Muscle of leg (tissue), 3 donors: ENCODE measurements at regions not wholly inside any gene's neighbourhood (a gene's known extent, or its start where the extent isn't known, plus 50 kb on each side); places are given as distances from the start of the nearest gene placed in this dataset.
A peak's percentile ranks its signal among the peaks of the same experiment; 100 is the strongest.

Experiments
- DNase-seq: peaks from one replicate; pipeline ENCODE4 v3.0.0; 2013
- H3K27ac ChIP-seq: one replicate; pipeline ENCODE4 v1.5.1; 2013; ENCODE audit warnings: mild to moderate bottlenecking, low read length, control low read depth
- H3K27me3 ChIP-seq: one replicate; pipeline ENCODE4 v1.6.1; 2013; ENCODE audit warnings: low read length; ENCODE audit not compliant: control insufficient read depth, insufficient read depth
- H3K36me3 ChIP-seq: one replicate; pipeline ENCODE4 v1.6.1; 2013; ENCODE audit warnings: low read length; ENCODE audit not compliant: control insufficient read depth, insufficient read depth
- H3K4me1 ChIP-seq: one replicate; pipeline ENCODE4 v1.6.1; 2013; ENCODE audit warnings: low read length; ENCODE audit not compliant: control insufficient read depth, insufficient read depth
- H3K4me3 ChIP-seq: one replicate; pipeline ENCODE4 v1.5.1; 2013; ENCODE audit warnings: low read length, control low read depth
- H3K9me3 ChIP-seq: replicated peaks from 2 replicates; pipeline ENCODE4 v1.6.1; 2013; ENCODE audit warnings: low read depth, low read length; ENCODE audit not compliant: control insufficient read depth
- WGBS: methylation state at CpG from one replicate; pipeline ENCODE4 v1.1.5; 2013; ENCODE audit warnings: missing lambda C conversion rate; ENCODE audit not compliant: insufficient coverage; 5-methylcytosine and 5-hydroxymethylcytosine counted together

DNA sequence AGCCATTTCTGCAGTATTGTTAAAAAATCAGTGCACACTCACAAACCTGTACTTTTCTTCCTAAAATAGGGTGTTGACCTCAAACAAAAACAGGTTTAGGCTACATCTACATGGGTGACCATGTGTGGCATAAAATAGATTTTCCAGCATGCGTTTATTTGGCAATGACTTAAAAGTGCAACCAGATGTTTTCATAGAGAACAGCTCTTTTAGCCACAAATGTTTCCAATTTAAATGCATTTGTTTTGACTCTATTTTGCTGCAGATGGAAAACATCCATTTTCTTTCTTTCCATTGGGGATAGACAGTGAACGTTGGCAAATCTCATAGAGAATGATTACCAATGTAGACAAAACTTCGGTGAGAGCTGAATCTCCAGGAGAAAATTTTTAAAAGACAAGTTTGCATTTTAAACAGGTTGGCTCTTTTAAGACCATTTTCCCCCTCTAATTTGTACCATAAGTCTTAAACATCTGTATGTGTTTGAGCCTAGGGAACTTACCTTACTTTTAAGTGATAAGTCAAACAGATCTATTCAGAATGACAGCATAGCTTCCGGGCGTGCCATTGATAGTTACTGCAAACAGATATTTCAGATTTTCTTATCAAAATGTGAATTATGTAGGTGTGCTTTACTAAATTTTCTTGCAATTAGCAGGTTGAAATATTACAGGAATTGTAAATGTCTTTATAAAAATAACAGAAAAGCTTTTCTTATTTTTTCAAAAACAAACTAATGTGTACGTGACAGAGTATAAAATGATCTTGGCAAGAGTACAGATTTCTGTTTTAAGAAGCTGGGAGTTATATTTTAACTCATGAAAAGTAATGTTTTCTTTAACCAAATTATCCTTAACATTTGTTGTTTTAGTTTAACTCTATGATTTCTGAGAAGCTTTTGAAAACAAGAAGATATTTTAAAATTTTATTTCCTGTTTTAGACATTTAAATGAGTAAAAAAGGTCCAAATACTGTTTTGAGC, 144.9 kb downstream of the HGF start:
- no peaks in the 10 kb centered on the region for H3K27me3 ChIP-seq
- peak; percentile 84 for DNase-seq
- no peaks in the 10 kb centered on the region for H3K4me1 ChIP-seq
- H3K27ac ChIP-seq: no peak overlapping the region
- H3K36me3 ChIP-seq: no peaks in the 10 kb centered on the region
- WGBS: no CpG with 5 or more reads among the region's 6 CpGs
- H3K9me3 ChIP-seq: no peaks in the 10 kb centered on the region
- no peak overlapping the region for H3K4me3 ChIP-seq

DNA sequence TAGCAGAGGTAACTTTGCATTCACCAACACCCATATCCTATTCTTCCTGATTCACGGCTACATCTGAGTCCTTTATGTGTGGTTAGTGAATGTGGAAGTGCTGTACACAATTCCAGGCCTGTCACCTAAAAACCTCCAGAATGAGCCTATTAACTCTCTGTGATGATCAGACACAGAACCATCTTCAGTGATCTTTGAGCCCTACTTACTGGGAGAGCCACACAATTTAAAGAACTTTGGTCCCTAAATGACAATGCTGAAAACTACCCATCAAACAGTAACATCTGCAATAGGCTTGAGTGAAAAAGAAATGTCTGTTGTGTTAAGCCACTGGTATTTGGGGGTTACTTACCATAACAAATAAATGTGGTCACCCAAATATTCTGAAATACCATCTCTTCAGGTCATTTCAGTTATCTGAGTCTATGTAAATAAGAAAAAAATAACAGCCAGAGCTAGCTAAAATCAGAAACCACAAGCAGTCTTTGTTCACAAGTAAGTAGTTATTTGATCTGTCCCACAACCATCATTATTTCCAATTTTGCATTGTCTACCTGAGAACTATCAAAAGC, 145.7 kb downstream of the HGF start:
- no peak overlapping the region for H3K4me3 ChIP-seq
- no peaks in the 10 kb centered on the region for H3K36me3 ChIP-seq
- no peak overlapping the region for H3K27ac ChIP-seq
- no peaks in the 10 kb centered on the region for H3K27me3 ChIP-seq
- no CpG with 5 or more reads among the region's 1 CpG for WGBS
- H3K9me3 ChIP-seq: no peaks in the 10 kb centered on the region
- no peak for DNase-seq
- H3K4me1 ChIP-seq: no peaks in the 10 kb centered on the region

DNA sequence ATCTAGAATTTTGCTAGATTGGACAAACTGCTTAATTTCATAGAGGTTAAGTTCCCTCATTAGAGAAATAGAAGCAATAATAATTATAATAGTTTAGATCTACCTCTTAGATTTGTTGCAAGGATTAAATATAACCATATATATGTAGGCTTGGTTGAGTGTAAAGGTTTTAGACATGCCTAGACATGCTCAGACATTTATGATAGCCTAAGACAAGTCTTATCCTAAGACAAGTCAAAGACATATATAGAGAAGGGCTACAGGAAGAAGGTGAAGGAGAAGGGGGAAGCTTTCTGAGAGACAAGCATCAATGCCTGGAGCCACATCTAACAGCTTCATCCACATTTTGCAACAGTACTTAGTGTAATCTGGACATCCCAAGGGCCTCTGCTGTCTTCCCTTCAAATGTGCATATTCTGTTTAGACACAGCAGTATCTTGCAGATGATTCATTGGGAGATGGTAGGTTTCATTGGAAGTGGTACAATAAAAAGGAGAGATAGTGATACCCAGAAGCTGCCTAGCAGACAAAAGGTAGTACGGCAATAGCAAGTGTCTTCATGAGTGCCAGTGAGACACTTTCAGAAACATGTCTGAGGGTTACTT, 146.5 kb downstream of the HGF start:
- H3K4me3 ChIP-seq: no peak overlapping the region
- 100% methylated on average over 1 of the region's 1 CpG for WGBS
- DNase-seq: no peak
- H3K27ac ChIP-seq: no peak overlapping the region
- H3K4me1 ChIP-seq: no peaks in the 10 kb centered on the region
- no peaks in the 10 kb centered on the region for H3K36me3 ChIP-seq
- H3K9me3 ChIP-seq: no peaks in the 10 kb centered on the region
- no peaks in the 10 kb centered on the region for H3K27me3 ChIP-seq

DNA sequence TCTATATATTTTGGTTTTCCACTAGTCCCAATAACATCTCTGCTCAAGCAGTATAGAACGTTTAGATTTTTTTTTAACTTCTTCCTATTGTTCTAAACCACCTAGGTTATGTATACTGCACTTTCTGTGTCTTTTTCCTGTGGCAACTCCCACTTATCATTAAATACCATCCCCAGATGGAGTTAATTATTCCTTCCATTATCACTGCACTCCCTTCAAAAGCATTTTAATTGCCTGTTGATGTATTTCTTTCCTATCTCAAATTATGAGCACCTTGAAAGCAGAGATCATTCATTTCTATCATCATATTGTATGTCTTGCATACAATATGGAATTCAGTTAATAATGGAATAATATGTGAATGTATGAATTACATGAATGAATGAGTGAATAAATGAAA, 148.0 kb downstream of the HGF start:
- WGBS: no CpG with 5 or more reads among the region's 1 CpG
- no peak overlapping the region for H3K4me3 ChIP-seq
- no peaks in the 10 kb centered on the region for H3K4me1 ChIP-seq
- DNase-seq: no peak
- no peaks in the 10 kb centered on the region for H3K36me3 ChIP-seq
- H3K27me3 ChIP-seq: no peaks in the 10 kb centered on the region
- no peak overlapping the region for H3K27ac ChIP-seq
- H3K9me3 ChIP-seq: no peaks in the 10 kb centered on the region

DNA sequence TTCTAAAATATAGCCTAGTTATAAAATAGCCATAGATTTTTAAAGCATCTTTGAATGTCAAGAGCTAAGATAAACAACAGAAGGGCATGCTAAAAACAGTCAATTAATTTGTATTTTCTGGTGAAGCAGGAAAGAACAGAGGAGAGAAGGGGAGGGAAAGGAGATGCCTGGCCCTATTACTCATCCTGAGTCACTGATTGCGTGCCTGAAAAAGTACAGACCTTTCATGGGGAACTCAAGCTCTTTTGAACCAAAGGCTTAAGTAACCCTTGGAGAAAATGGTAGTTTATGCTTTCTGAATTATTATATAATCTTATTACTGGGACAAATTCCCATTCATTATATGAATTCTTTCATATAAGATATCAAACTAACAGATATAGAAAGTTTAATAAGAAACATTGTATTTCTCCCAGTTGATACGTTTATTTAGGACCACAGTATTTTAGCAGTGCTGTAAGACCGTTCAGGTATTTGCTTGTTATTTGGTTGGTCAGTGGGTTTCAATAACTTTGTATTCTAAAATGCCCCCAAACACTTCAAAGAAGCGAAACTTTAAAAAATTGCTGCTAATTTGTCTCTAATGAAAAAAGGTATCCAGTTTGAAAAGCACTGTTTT, 151.3 kb downstream of the HGF start:
- Histone ChIP-seq H3K36me3 (no peaks in the 10 kb centered on the region), H3K4me1 (no peaks in the 10 kb centered on the region), H3K9me3 (no peaks in the 10 kb centered on the region), H3K4me3 (no peak overlapping the region), H3K27me3 (no peaks in the 10 kb centered on the region), H3K27ac (no peak overlapping the region)
- no peak for DNase-seq
- no CpG with 5 or more reads among the region's 4 CpGs for whole genome bisulfite sequencing

DNA sequence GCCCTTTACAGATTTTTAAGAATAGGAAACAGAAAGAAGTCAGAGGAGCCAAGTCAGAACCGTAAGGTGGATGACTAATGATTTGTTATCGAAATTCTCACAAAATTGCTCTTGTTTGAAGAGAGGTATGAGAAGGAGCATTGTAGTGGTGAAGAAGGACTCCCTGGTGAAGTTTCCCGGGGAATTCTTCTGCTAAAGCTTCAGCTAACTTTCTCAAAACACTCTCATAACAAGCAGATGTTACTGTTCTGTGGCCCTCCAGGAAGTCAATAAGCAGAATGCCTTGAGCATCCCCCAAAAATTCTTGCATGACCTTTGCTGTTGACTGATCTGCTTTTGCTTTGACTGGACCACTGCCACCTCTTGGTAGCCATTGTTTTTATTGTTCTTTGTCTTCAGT, 152.9 kb downstream of the HGF start:
- H3K27ac ChIP-seq: no peak overlapping the region
- H3K27me3 ChIP-seq: no peaks in the 10 kb centered on the region
- 86% methylated on average over 1 of the region's 3 CpGs for WGBS
- DNase-seq: no peak
- no peak overlapping the region for H3K4me3 ChIP-seq
- no peaks in the 10 kb centered on the region for H3K4me1 ChIP-seq
- H3K9me3 ChIP-seq: no peaks in the 10 kb centered on the region
- no peaks in the 10 kb centered on the region for H3K36me3 ChIP-seq

DNA sequence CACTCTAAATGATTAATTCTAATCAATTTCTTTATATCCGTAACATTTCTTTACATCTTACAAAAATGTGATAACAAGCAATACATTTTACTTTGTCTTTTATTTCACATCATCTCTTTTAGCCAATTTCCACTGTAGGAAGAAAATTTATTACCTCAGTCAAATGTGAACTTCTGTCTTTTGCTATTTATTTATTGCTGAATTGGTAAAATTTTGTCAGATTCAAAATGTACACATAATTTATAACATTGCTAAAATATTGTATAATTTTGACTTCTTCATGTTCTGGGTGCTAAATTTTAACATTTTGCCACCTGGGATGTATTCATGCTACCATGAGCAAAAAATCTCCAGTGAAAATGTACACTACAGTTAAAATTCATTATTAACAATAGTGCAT, 158.0 kb downstream of the HGF start:
- DNase-seq: no peak
- H3K4me3 ChIP-seq: no peak overlapping the region
- H3K4me1 ChIP-seq: no peaks in the 10 kb centered on the region
- no peaks in the 10 kb centered on the region for H3K27me3 ChIP-seq
- no CpG with 5 or more reads among the region's 1 CpG for WGBS
- no peak overlapping the region for H3K27ac ChIP-seq
- H3K36me3 ChIP-seq: no peaks in the 10 kb centered on the region
- no peaks in the 10 kb centered on the region for H3K9me3 ChIP-seq

DNA sequence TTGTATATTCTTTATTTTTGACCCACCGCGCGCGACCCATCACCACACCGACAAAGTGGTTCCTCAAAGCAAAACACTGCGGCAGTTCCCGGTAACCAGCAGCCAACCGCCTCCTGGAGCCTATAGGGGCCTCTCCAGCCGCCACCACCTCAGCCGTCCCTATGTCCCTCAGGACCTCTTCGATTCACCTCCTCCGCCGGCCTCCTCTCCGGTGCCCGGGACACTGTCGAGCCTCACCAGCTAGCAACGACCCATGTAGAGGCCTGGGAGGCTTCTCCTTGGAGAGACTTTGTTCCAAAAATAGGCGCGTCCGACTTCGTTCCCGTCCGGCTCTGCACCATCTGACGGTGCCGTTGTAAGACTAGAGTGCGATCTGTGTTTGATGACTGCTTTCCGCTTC, 158.8 kb downstream of the HGF start:
- DNase-seq: no peak

DNA sequence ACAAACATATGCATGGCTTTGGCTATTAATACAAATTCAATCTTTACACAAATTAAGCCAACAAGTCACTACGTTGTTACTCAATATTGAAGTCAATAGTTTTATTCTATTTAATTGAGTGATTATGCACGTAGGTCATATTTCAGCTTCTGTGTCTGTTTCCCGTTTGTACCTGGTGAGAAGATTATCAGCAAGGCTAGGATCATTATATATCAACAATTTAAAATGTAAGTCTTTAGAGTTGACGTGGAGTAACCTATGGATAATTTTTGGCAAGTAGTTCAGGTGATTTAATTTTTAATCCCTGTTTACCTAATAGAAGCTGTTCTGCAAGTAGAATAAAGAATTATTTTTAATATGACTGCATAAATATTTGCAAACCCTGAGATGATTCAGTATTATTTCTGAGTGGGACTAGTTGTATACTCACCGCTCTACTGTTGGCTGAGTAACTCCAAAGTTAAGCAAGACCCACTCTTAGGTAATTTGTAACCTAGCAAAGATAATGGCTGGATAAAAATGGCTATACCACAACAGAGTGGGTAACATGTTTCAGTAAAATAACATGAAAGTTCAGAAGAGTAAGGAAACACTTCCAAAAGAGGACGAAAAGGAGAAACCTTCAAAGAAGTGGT, 161.0 kb downstream of the HGF start:
- DNase-seq: no peak
- H3K27ac ChIP-seq: no peak overlapping the region
- no peak overlapping the region for H3K4me3 ChIP-seq
- H3K9me3 ChIP-seq: no peaks in the 10 kb centered on the region
- H3K36me3 ChIP-seq: no peaks in the 10 kb centered on the region
- no peaks in the 10 kb centered on the region for H3K4me1 ChIP-seq
- WGBS: no CpG with 5 or more reads among the region's 6 CpGs
- H3K27me3 ChIP-seq: no peaks in the 10 kb centered on the region

More for the DNA sequence above, 158.8 kb downstream of the HGF start:
- Histone ChIP-seq H3K36me3 (no peaks in the 10 kb centered on the region), H3K4me1 (no peaks in the 10 kb centered on the region), H3K27ac (no peak overlapping the region), H3K4me3 (no peak overlapping the region), H3K9me3 (no peaks in the 10 kb centered on the region), H3K27me3 (no peaks in the 10 kb centered on the region)
- 77% methylated on average over 19 of the region's 27 CpGs for WGBS

DNA sequence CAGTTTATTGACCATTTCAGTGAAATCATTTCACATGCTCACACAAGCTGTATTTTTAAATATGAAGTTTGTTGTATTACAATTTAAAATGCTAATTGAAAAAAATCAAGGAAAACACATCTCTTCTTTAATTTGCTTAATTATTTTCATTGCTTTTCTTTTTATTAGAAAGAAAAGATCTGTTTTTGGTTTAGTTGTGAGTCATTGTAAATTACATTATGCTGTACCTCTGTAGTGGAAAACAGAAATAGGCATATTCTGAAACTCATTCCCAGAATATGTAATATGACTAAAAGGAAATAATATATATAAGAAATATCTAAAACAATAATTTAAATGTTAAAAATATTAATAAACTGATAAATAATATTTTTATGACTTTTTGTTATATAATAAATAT, 161.9 kb downstream of the HGF start:
- H3K4me1 ChIP-seq: no peaks in the 10 kb centered on the region
- no peaks in the 10 kb centered on the region for H3K9me3 ChIP-seq
- H3K27ac ChIP-seq: no peak overlapping the region
- H3K27me3 ChIP-seq: no peaks in the 10 kb centered on the region
- no peaks in the 10 kb centered on the region for H3K36me3 ChIP-seq
- no peak for DNase-seq
- H3K4me3 ChIP-seq: no peak overlapping the region
